BJ (cell line): ENCODE measurements at regions not wholly inside any gene's neighbourhood (a gene's known extent, or its start where the extent isn't known, plus 50 kb on each side); places are given as distances from the start of the nearest gene placed in this dataset.

Experiments used
- CTCF ChIA-PET: fragments of 350-600 bp; formaldehyde crosslinking; extraction: SDS; loops from one replicate; lab custom pipeline; 2021; ENCODE audit warnings: antibody characterized with exemption, inconsistent platforms; lab: Yijun Ruan, JAX
- POLR2A ChIA-PET: fragments of 300-600 bp; sonication (Branson Sonifier 250); formaldehyde crosslinking; extraction: SDS; loops from one replicate; lab custom pipeline; 2021; ENCODE audit warnings: antibody characterized with exemption; lab: Charles Lee
- DNase-seq: peaks from one replicate; pipeline ENCODE4 v3.0.0-alpha.2; 2011; ENCODE audit warnings: low read depth
- H3K27me3 ChIP-seq: 2 replicates; pipeline ENCODE4 v1.6.0; 2011; ENCODE audit warnings: low read length; ENCODE audit not compliant: control insufficient read depth, insufficient read depth
- H3K36me3 ChIP-seq: 2 replicates; pipeline ENCODE4 v1.5.1; 2011; ENCODE audit warnings: low read length; ENCODE audit not compliant: control insufficient read depth, insufficient read depth
- H3K4me3 ChIP-seq: 2 replicates; pipeline ENCODE4 v1.5.1; 2011; ENCODE audit warnings: low read depth, mild to moderate bottlenecking, control low read depth, low read length
- TF ChIP-seq, protein P1 (sequence below): IDR thresholded peaks from 2 replicates; pipeline ENCODE4 v1.5.1; 2011; ENCODE audit warnings: low read depth, mild to moderate bottlenecking, control low read depth, inconsistent platforms, low read length, moderate library complexity; ENCODE audit not compliant: insufficient read depth

DNA sequence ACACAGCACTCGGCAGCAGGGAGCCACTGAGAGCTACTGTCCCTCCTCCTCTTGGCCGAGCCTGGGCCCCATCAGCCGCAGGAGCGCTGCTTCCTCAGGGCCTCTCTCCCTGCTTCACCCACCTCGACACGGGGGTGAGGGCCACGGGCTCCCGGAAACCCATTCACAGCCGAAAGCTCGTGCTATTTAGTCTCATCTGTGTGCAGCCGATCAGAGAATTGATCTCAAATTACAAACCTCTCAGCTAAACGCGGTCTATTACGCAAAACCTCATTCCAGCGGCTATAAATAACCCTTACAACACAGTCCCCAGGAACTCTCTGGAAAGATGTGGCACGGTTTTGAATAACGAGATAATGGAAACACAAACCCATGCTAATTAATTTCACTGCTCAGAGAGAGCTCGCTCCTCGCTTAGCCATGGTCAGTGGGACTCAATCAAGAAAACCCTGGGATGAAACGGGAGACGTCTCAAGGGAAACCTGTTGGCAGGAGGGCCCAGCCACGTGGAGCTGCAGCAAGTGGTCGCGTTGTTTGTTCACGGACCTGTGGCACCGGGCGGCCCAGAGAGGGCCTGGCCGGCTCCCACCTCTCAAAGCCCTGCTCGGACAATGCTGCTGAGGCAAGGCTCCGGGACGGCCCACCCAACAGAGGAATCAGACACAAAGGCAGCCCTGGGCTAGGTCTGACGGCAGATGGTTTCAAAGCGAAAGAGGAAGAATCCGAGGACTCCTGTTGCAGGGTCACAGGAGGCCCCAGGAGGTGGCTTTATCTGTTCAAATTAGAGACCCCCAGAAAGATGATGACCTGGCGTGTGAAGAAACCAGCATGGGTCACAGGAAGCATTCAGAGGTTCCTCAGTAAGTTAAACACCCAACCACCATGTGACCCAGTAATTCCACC is 210.5 kb downstream of the CTTN start:
- CTCF ChIA-PET = no interaction called here
- Histone ChIP-seq H3K27me3 (peaks cover 7% of the 10 kb centered on the region; the same call in 1 of the 2 replicates), H3K4me3 (no peak overlapping the region), H3K36me3 (no peaks in the 10 kb centered on the region)
- DNase-seq = no peak
- POLR2A ChIA-PET = interaction anchor here (0.5 kb wide), 1 partner anchor 835 kb away, joined by 4 read pairs; no protein-coding TSS in a partner anchor
- TF ChIP-seq, protein P1, sequence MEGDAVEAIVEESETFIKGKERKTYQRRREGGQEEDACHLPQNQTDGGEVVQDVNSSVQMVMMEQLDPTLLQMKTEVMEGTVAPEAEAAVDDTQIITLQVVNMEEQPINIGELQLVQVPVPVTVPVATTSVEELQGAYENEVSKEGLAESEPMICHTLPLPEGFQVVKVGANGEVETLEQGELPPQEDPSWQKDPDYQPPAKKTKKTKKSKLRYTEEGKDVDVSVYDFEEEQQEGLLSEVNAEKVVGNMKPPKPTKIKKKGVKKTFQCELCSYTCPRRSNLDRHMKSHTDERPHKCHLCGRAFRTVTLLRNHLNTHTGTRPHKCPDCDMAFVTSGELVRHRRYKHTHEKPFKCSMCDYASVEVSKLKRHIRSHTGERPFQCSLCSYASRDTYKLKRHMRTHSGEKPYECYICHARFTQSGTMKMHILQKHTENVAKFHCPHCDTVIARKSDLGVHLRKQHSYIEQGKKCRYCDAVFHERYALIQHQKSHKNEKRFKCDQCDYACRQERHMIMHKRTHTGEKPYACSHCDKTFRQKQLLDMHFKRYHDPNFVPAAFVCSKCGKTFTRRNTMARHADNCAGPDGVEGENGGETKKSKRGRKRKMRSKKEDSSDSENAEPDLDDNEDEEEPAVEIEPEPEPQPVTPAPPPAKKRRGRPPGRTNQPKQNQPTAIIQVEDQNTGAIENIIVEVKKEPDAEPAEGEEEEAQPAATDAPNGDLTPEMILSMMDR = no peak

DNA sequence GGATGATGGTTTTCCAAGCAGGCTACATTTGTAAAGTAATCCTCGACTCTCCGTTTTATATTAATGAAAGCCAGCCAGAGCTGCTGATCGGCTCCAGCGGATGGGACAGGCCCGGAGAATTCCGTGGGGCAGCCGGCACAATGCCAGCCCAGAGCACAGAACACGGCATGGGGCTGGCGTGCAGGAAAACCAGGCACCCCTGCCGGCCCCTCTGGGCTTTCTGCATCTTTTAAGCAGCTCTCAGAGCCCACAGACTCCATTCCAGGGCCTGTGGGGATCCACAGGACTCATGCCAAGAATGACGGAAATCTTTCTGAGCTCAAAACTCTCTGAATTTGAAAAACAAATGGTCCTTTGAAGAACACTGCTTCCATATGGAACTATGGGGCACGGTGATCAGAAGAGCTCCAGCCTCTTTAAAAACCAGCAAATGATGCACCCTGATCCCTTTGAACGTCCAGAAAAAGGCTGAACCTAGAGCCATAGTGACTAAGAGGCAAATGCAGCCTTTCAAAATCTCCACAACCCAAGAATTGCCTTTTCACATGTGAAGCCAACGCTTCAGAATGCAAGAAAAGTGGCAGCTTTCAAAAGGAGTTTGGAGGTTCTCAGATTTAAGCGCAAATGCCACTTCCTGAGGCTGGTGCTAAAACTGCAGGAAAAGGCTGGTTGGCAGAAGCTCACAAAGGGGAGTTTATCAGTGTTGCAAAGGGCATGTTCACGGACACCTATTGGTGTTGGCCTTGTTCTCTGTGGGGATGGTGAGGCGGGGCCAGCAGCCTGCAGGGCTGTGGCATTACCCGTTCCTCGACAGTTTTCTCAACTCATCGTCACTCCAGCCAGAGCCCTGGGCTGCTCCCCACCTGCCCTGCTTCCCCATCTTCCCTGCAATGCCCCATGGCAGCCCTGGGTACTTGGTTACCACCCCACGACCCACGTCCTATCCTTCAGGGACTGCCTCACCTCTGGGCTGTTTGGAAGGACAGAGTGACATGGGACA is 212.5 kb downstream of the CTTN start:
- Histone ChIP-seq H3K27me3 (peaks cover 7% of the 10 kb centered on the region; the same call in 1 of the 2 replicates), H3K4me3 (no peak overlapping the region), H3K36me3 (no peaks in the 10 kb centered on the region)
- POLR2A ChIA-PET = no interaction called here
- no peak for DNase-seq
- CTCF ChIA-PET = no interaction called here
- TF ChIP-seq, protein P1 = no peak

DNA sequence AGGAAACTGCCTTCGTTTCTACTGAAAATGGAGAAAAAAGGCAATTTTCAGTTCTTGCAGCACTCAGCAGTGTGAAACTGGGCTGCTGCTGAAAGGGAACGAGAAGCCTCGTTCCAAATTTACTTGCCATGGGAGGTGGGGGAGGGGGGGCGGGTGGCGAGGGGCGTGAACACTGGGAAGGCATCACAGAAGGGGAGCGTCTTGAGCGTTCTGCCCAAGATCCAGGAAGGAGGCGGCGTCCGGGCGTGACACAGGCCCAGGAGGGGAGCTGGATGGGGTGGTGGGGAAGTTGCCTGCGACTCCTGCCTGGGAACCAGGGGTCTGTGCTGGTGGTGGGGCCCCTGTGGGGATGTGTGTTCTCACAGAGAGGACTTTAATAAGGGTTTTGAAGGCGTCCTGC is 213.5 kb downstream of the CTTN start:
- H3K27me3 ChIP-seq = peaks cover 7% of the 10 kb centered on the region; the same call in 1 of the 2 replicates
- H3K4me3 ChIP-seq = no peak overlapping the region
- ChIA-PET CTCF (no interaction called here), POLR2A (no interaction called here)
- DNase-seq = no peak
- TF ChIP-seq, protein P1 = no peak
- H3K36me3 ChIP-seq = no peaks in the 10 kb centered on the region

DNA sequence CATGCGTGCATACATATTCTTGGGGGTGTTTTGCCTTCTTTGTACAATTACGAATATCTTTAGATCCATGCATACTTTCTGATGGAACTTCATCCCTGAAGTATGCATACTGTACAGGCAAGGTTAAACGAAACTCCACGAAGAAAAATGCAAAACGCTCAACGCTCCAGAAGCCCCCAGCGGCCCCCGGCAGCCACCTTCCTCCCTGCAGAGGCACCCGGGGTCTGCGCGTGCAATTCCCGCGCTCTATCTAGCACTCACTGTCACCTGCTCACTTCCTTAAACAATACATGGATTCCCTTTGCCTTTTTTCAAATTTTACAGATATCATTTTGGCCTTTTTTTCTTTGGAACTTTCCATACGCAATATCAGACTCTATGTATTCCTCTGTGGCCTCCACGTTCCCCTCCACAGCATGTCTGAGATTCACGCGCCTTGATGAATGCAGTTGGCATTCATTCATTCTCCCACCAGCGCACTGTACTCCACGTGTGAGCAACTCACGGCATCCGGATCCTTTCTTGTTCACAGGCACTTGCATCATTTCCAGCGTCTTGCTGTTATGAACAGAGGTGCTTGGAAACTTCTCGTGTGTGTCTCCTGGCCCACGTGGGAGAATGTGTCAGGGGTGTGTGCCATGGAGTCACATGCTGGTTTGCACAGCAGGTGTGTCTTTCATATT is 214.3 kb downstream of the CTTN start:
- TF ChIP-seq, protein P1 = no peak
- no peaks in the 10 kb centered on the region for H3K36me3 ChIP-seq
- CTCF ChIA-PET = no interaction called here
- H3K27me3 ChIP-seq = peaks cover 7% of the 10 kb centered on the region; the same call in 1 of the 2 replicates
- POLR2A ChIA-PET = no interaction called here
- no peak for DNase-seq
- H3K4me3 ChIP-seq = no peak overlapping the region
